Tibial artery (tissue), 4 donors: ENCODE measurements at regions not wholly inside any gene's neighbourhood (a gene's known extent, or its start where the extent isn't known, plus 50 kb on each side); places are given as distances from the start of the nearest gene placed in this dataset.

Experiments
- DNase-seq, 2 donors: peaks; one replicate each; pipeline ENCODE4 v3.0.0-alpha.2; 2019
- H3K27ac ChIP-seq, 2 donors: fragments of 200-600 bp; sonication (generic) in 1 of 2; 1 replicate in 1 of 2; 2 replicates in 1 of 2; pipeline ENCODE4 v1.5.1; 2018 to 2019; ENCODE audit warnings: mild to moderate bottlenecking in 1 of 2
- H3K27me3 ChIP-seq, 2 donors: fragments of 200-600 bp; sonication (generic) in 1 of 2; one replicate each; pipeline versions ENCODE4 v1.5.1 to v1.6.0; 2016 to 2019
- H3K36me3 ChIP-seq, 3 donors: fragments of 200-600 bp; sonication (generic) in 2 of 3; one replicate each; pipeline ENCODE4 v1.5.1; 2016 to 2019; ENCODE audit warnings: mild to moderate bottlenecking in 2 of 3
- H3K4me1 ChIP-seq, 4 donors: fragments of 200-600 bp; sonication (generic) in 2 of 4; 1 replicate in 3 of 4; 2 replicates in 1 of 4; pipeline ENCODE4 v1.5.1; 2016 to 2019
- H3K4me3 ChIP-seq, 2 donors: fragments of 200-600 bp; sonication (generic) in 1 of 2; 1 replicate in 1 of 2; 2 replicates in 1 of 2; pipeline ENCODE4 v1.5.1; 2018 to 2019; ENCODE audit warnings: mild to moderate bottlenecking in 2 of 2
- H3K9me3 ChIP-seq, 3 donors: fragments of 200-600 bp; sonication (generic) in 1 of 3; one replicate each; pipeline ENCODE4 v1.5.1; 2016 to 2019
- intact Hi-C: fragments of 100-400 bp; cut with DNase I; formaldehyde crosslinking; loops from one replicate; pipeline ENCODE4 v1.15.0; 2023; ENCODE audit warnings: low total_unique reads
- TF ChIP-seq, protein P1 (sequence below), 2 experiments: fragments of 200-600 bp in 1 of 2; fragments of 450-650 bp in 1 of 2; IDR thresholded peaks; one replicate each; pipeline ENCODE4 v1.5.1; 2017 to 2019; ENCODE audit warnings: antibody characterized with exemption in 2 of 2, mild to moderate bottlenecking in 1 of 2, moderate library complexity in 1 of 2

DNA sequence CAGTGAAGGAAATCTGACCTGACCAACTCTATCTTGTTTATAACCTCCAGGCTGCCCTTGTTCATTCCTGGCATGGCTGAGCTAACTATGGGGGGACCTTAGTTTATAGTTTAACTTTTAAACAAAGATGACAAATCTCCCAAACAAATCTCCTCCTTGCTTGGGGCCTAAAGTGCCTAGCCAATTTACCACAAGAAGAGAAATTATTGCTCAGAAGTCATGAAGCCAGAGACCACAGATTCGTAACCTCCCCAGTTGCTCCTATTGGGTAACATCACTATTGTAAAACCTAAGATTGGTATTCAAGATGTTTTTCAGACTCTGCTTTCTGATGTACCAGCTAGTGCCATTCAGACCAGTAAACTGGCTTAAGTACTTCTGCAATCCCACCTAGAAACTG is 649.4 kb upstream of the SLC8A1 start:
- intact Hi-C loops, result no loop called here
- no peaks in the 10 kb centered on the region for H3K27me3 ChIP-seq
- no peak overlapping the region for H3K4me3 ChIP-seq
- H3K4me1 ChIP-seq, result no peaks in the 10 kb centered on the region
- TF ChIP-seq, protein P1, sequence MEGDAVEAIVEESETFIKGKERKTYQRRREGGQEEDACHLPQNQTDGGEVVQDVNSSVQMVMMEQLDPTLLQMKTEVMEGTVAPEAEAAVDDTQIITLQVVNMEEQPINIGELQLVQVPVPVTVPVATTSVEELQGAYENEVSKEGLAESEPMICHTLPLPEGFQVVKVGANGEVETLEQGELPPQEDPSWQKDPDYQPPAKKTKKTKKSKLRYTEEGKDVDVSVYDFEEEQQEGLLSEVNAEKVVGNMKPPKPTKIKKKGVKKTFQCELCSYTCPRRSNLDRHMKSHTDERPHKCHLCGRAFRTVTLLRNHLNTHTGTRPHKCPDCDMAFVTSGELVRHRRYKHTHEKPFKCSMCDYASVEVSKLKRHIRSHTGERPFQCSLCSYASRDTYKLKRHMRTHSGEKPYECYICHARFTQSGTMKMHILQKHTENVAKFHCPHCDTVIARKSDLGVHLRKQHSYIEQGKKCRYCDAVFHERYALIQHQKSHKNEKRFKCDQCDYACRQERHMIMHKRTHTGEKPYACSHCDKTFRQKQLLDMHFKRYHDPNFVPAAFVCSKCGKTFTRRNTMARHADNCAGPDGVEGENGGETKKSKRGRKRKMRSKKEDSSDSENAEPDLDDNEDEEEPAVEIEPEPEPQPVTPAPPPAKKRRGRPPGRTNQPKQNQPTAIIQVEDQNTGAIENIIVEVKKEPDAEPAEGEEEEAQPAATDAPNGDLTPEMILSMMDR (IDR thresholded peaks at IDR 0.05), result no peak
- no peaks in the 10 kb centered on the region for H3K9me3 ChIP-seq
- no peak overlapping the region for H3K27ac ChIP-seq
- H3K36me3 ChIP-seq, result no peaks in the 10 kb centered on the region
- no peak for DNase-seq

DNA sequence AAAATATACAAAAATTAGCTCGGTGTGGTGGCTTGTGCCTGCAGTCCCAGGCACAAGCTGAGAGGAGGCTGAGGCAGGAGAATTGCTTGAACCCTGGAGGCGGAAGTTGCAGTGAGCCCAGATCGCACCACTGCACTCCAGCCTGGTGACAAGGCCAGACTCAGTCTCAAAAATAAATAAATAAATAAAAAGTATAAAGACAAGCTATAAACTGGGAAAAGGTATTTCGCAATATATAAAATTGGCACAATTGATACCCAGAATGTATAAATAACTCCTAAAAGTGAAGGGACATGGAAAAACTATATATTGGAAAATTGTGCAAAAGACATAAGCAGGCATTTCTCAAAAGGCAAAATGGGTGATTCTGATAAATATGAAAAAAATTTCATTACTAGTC is 657.9 kb upstream of the SLC8A1 start:
- H3K4me3 ChIP-seq, result no peak overlapping the region
- H3K4me1 ChIP-seq, result no peaks in the 10 kb centered on the region
- no peak overlapping the region for H3K27ac ChIP-seq
- intact Hi-C loops, result no loop called here
- no peaks in the 10 kb centered on the region for H3K36me3 ChIP-seq
- no peak for DNase-seq
- no peaks in the 10 kb centered on the region for H3K27me3 ChIP-seq
- H3K9me3 ChIP-seq, result no peaks in the 10 kb centered on the region
- TF ChIP-seq, protein P1 (IDR thresholded peaks at IDR 0.05), result no peak

DNA sequence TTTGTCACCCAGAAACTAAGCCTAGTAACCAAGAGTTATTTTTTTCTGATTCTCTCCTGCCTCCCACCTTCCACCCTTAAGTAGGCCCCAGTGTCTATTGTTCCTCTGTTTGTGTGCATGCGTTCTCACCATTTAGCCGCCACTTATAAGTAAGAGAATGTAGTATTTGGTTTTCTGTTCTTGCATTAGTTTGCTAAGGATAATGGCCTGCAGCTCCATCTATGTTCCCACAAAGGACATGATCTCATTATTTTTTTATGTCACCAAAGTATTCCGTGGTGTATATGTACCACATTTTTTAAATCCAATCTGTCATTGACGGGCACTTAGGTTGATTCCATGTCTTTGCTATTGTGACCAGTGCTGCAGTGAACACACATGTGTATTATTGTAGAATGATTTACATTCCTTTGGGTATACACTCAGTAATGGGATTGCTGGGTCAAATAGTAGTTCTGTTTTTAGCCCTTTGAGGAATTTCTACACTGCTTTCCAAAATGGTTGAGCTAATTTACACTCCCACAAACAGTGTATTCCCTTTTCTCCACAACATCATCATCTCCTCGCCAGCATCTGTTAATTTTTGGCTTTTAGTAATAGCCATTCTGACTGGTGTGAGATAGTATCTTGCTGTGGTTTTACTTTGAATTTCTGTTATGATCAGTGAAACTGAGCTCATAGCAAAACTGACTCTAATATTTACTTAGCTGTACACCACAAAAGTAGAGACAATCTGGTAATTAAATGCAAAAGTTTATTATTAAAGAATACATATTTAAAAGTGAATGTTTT is 660.1 kb upstream of the SLC8A1 start:
- Histone ChIP-seq H3K27ac (no peak overlapping the region), H3K36me3 (no peaks in the 10 kb centered on the region), H3K4me1 (no peaks in the 10 kb centered on the region), H3K9me3 (no peaks in the 10 kb centered on the region), H3K4me3 (no peak overlapping the region), H3K27me3 (no peaks in the 10 kb centered on the region)
- intact Hi-C loops, result no loop called here
- DNase-seq, result no peak
- TF ChIP-seq, protein P1 (IDR thresholded peaks at IDR 0.05), result no peak

DNA sequence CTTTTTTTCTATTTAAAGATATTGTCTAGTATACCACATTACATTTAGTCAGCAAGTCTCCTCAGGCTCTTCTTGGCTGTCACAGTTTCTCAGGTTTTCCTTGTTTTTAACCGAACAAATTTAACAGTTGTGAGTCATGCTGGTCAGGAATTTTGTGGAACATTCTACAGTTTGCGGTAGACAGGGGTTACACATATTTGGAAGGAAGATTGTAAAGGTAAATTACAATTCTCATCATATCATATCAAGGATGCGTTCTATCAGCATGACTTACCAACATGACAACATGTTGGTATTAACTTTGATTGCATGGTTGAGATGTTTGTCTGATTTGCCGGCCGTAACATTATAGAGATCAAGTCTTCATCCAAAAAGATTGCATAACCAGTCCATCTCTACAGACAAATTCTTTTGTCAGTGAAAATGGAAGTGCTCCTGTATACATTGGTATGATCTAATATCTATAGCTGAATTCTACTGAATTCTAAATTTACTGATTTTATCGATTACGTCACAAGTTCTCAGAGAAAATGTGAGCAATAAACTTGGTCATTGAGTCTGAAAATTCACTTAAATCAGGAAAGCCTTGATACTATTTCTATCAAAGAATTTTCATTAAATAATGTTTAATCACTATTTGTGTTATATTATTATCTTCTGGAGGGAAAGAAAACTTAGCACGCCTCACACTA is 664.4 kb upstream of the SLC8A1 start:
- DNase-seq, result no peak
- no peaks in the 10 kb centered on the region for H3K36me3 ChIP-seq

DNA sequence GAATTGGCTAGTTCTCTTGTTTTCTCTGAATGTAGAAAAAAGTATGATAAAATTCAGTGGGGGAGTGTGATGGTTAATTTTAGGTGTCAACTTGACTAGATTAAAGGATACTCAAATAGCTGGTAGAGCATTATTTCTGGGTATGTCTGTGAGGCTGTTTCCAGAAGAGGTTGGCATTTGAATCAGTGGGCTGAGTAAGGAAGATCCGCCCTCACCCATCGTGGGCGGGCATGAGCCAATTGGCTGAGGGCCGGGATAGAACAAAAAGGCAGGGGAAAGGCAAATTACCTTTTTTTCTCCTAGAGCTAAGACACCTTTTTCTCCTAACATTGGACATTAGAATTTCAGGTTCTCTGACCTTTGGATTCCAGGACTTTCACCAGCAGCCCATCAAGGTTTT is 667.6 kb upstream of the SLC8A1 start:
- no peaks in the 10 kb centered on the region for H3K9me3 ChIP-seq
- intact Hi-C loops, result no loop called here
- no peak for DNase-seq
- TF ChIP-seq, protein P1 (IDR thresholded peaks at IDR 0.05), result no peak
- H3K27me3 ChIP-seq, result no peaks in the 10 kb centered on the region
- peaks cover 0 to 11% (median 0%) of the 10 kb centered on the region in 4 donors for H3K4me1 ChIP-seq
- H3K4me3 ChIP-seq, result no peak overlapping the region
- no peaks in the 10 kb centered on the region for H3K36me3 ChIP-seq
- no peak overlapping the region for H3K27ac ChIP-seq

More for the DNA sequence above, 664.4 kb upstream of the SLC8A1 start:
- intact Hi-C loops, result no loop called here
- H3K4me3 ChIP-seq, result no peak overlapping the region
- H3K9me3 ChIP-seq, result no peaks in the 10 kb centered on the region
- peaks cover 0 to 11% (median 0%) of the 10 kb centered on the region in 4 donors for H3K4me1 ChIP-seq
- H3K27ac ChIP-seq, result no peak overlapping the region
- TF ChIP-seq, protein P1 (IDR thresholded peaks at IDR 0.05), result no peak
- H3K27me3 ChIP-seq, result no peaks in the 10 kb centered on the region
